Activated naive CD4-positive, alpha-beta T cell treated with anti-CD3 and anti-CD28 coated beads for 36 hours (primary cell): ENCODE measurements at regions not wholly inside any gene's neighbourhood (a gene's known extent, or its start where the extent isn't known, plus 50 kb on each side); places are given as distances from the start of the nearest gene placed in this dataset. TPM values are rescaled to one million over a fixed set of nuclear protein-coding genes. Genes with fewer than 3 reads are reported as not detected.

Experiments used
- CTCF ChIA-PET: fragments of 350-600 bp; sonication (Branson Sonifier 250); formaldehyde crosslinking; loops from one replicate; lab custom pipeline; 2021; ENCODE audit warnings: antibody characterized with exemption; lab: Charles Lee
- DNase-seq: peaks from one replicate; pipeline ENCODE4 v3.0.0-alpha.2; 2020
- H3K27ac Mint-ChIP-seq: one replicate; pipeline ENCODE4 v1.8.0; 2021; ENCODE audit warnings: mild to moderate bottlenecking, mixed read lengths
- H3K27me3 Mint-ChIP-seq: one replicate; pipeline ENCODE4 v1.8.0; 2021; ENCODE audit warnings: low read depth, mixed read lengths
- H3K36me3 Mint-ChIP-seq: one replicate; pipeline ENCODE4 v1.8.0; 2021; ENCODE audit warnings: low read depth, mixed read lengths
- H3K4me1 Mint-ChIP-seq: one replicate; pipeline ENCODE4 v1.8.0; 2021; ENCODE audit warnings: low read depth, mixed read lengths
- H3K4me3 Mint-ChIP-seq: one replicate; pipeline ENCODE4 v1.8.0; 2021; ENCODE audit warnings: mild to moderate bottlenecking, moderate library complexity, mixed read lengths
- H3K9me3 Mint-ChIP-seq: one replicate; pipeline ENCODE4 v1.8.0; 2021; ENCODE audit warnings: mixed read lengths
- intact Hi-C: fragments of 100-400 bp; cut with micrococcal nuclease; formaldehyde crosslinking; loops from one replicate; pipeline ENCODE4 v1.15.1; 2023
- microRNA-seq: library from miRNA; unstranded; fragments of <30 nt; microRNA quantifications from one replicate; pipeline ENCODE4 v1.2.0, GENCODE V29; 2022; ENCODE audit warnings: borderline microRNAs expressed, borderline replicate concordance

GRCh38 chr18:47316924-47317323 is 65.5 kb upstream of the SKOR2 start:
- no peak for DNase-seq
- Mint-ChIP-seq H3K27ac (no peak overlapping the region), H3K36me3 (no peaks in the 10 kb centered on the region), H3K9me3 (no peaks in the 10 kb centered on the region), H3K4me1 (peaks cover 2% of the 10 kb centered on the region), H3K27me3 (peaks cover 4% of the 10 kb centered on the region), H3K4me3 (no peak overlapping the region)
- intact Hi-C loops: no loop called here
- CTCF ChIA-PET: no interaction called here

GRCh38 chr18:47313901-47314300 is 62.4 kb upstream of the SKOR2 start:
- H3K27ac Mint-ChIP-seq: no peak overlapping the region
- CTCF ChIA-PET: no interaction called here
- H3K36me3 Mint-ChIP-seq: no peaks in the 10 kb centered on the region
- DNase-seq: no peak
- intact Hi-C loops: no loop called here
- no peaks in the 10 kb centered on the region for H3K9me3 Mint-ChIP-seq
- no peaks in the 10 kb centered on the region for H3K4me1 Mint-ChIP-seq
- peaks cover 13% of the 10 kb centered on the region for H3K27me3 Mint-ChIP-seq
- no peak overlapping the region for H3K4me3 Mint-ChIP-seq

GRCh38 chr18:47311585-47311984 is 60.1 kb upstream of the SKOR2 start:
- Mint-ChIP-seq H3K4me1 (no peaks in the 10 kb centered on the region), H3K27ac (no peak overlapping the region), H3K36me3 (no peaks in the 10 kb centered on the region), H3K9me3 (no peaks in the 10 kb centered on the region), H3K27me3 (peaks cover 11% of the 10 kb centered on the region), H3K4me3 (no peak overlapping the region)
- CTCF ChIA-PET: no interaction called here
- no peak for DNase-seq
- intact Hi-C loops: no loop called here

Small RNAs in the stretch of these regions (microRNA-seq; reads per million reads assigned to microRNA genes)
- not detected for gene MIR4527
